T-cell (primary cell): ENCODE measurements at regions not wholly inside any gene's neighbourhood (a gene's known extent, or its start where the extent isn't known, plus 50 kb on each side); places are given as distances from the start of the nearest gene placed in this dataset.

Source experiments
- ATAC-seq, 4 experiments: fragments of 200-7000 bp in 3 of 4; fragments of 150-1000 bp in 1 of 4; cut with Tn5 transposase; replicated peaks in 1 of 4; 1 replicate in 3 of 4; 2 replicates in 1 of 4; pipeline ENCODE4 v1.10.0; 2021; ENCODE audit warnings: moderate library complexity in 3 of 4, mild to moderate bottlenecking in 2 of 4, moderate number of reproducible peaks in 1 of 4
- CTCF ChIA-PET, 2 donors: fragments of 300-600 bp; sonication (Branson Sonifier 250); formaldehyde crosslinking; loops; one replicate each; lab custom pipeline; 2022; ENCODE audit warnings: antibody characterized with exemption in 2 of 2; lab: Charles Lee
- POLR2A ChIA-PET, 2 donors: fragments of 300-600 bp; sonication (Branson Sonifier 250); formaldehyde crosslinking; loops; one replicate each; lab custom pipeline; 2022; ENCODE audit warnings: antibody characterized with exemption in 2 of 2; lab: Charles Lee
- DNase-seq, 35 experiments: peaks; one replicate each; pipeline versions ENCODE4 v3.0.0 to v3.0.0-alpha.2; 2013 to 2023
- H3K27ac ChIP-seq: one replicate; pipeline ENCODE4 v1.5.1; 2013; ENCODE audit warnings: low read length
- H3K27me3 ChIP-seq, 2 experiments: replicated peaks in 1 of 2; 1 replicate in 1 of 2; 2 replicates in 1 of 2; pipeline versions ENCODE4 v1.6.1 to v1.7.0; 2013; ENCODE audit warnings: low read length in 1 of 2, mixed read lengths in 1 of 2; ENCODE audit not compliant: control insufficient read depth in 2 of 2, insufficient read depth in 2 of 2; ENCODE audit errors: extremely low read depth in 1 of 2
- H3K36me3 ChIP-seq, 2 donors: 1 replicate in 1 of 2; 2 replicates in 1 of 2; pipeline versions ENCODE4 v1.6.1 to v1.7.0; 2013; ENCODE audit warnings: low read length in 1 of 2; ENCODE audit not compliant: control insufficient read depth in 2 of 2, insufficient read depth in 1 of 2; ENCODE audit errors: extremely low read depth in 1 of 2
- H3K4me1 ChIP-seq, 2 experiments: 1 replicate in 1 of 2; 2 replicates in 1 of 2; pipeline versions ENCODE4 v1.6.1 to v1.7.0; 2013; ENCODE audit warnings: low read length in 2 of 2, mixed read lengths in 1 of 2; ENCODE audit not compliant: insufficient read depth in 2 of 2, control insufficient read depth in 1 of 2; ENCODE audit errors: extremely low read depth in 1 of 2
- H3K4me3 ChIP-seq, 2 donors: 1 replicate in 1 of 2; 2 replicates in 1 of 2; pipeline versions ENCODE4 v1.5.1 to v1.7.0; 2013; ENCODE audit warnings: mild to moderate bottlenecking in 2 of 2, low read length in 1 of 2, moderate library complexity in 1 of 2; ENCODE audit not compliant: control insufficient read depth in 1 of 2; ENCODE audit errors: extremely low read depth in 1 of 2
- H3K9me3 ChIP-seq: 2 replicates; pipeline ENCODE4 v1.7.0; 2013
- H3K27ac Mint-ChIP-seq, 2 donors: one replicate each; pipeline ENCODE4 v1.8.0; 2020 to 2021; ENCODE audit warnings: mild to moderate bottlenecking in 2 of 2, mixed read lengths in 2 of 2
- H3K27me3 Mint-ChIP-seq, 2 donors: one replicate each; pipeline ENCODE4 v1.8.0; 2021 to 2022; ENCODE audit warnings: mixed read lengths in 2 of 2
- H3K36me3 Mint-ChIP-seq: one replicate; pipeline ENCODE4 v1.8.0; 2021; ENCODE audit warnings: mixed read lengths
- H3K4me1 Mint-ChIP-seq, 3 donors: one replicate each; pipeline ENCODE4 v1.8.0; 2020 to 2022; ENCODE audit warnings: mixed read lengths in 3 of 3, mild to moderate bottlenecking in 1 of 3
- H3K4me3 Mint-ChIP-seq, 3 donors: one replicate each; pipeline ENCODE4 v1.8.0; 2020 to 2022; ENCODE audit warnings: mild to moderate bottlenecking in 3 of 3, mixed read lengths in 3 of 3, moderate library complexity in 3 of 3
- H3K9me3 Mint-ChIP-seq, 3 donors: one replicate each; pipeline ENCODE4 v1.8.0; 2020 to 2022; ENCODE audit warnings: mixed read lengths in 3 of 3
- WGBS: methylation state at CpG from one replicate; pipeline ENCODE4 v1.1.5; 2013; ENCODE audit warnings: missing lambda C conversion rate; ENCODE audit not compliant: insufficient coverage; 5-methylcytosine and 5-hydroxymethylcytosine counted together

DNA sequence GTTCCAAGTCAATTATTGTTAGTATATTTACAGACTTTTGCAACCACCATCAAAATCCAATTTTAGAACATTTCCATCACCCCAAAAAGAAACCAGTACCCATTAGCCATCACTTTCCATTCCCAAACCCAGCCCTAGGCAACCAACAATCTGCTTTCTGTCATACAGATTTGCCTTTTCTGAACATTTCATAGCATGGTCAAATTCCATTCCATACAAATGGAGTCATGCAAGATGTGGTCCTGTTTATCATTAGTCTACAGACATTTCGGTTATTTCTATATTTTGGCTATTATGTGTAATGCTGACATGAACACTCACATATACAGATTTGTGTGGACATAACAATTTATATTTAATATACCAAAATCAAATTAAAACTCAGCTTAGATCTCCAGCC lies 508.7 kb downstream of the ZNF674 start:
- CTCF ChIA-PET, result no interaction called here
- no CpG with 5 or more reads among the region's 1 CpG for WGBS
- no peaks in the 10 kb centered on the region for H3K27me3 ChIP-seq
- ATAC-seq (no peak), DNase-seq (no peak)
- H3K4me1 ChIP-seq, result no peaks in the 10 kb centered on the region
- Mint-ChIP-seq H3K4me3 (no peak overlapping the region), H3K36me3 (peaks cover 1% of the 10 kb centered on the region), H3K9me3 (peaks cover 4 to 9% (median 9%) of the 10 kb centered on the region in 3 donors), H3K4me1 (peaks cover 0 to 4% (median 0%) of the 10 kb centered on the region in 3 donors), H3K27me3 (peaks cover 0 to 17% of the 10 kb centered on the region in 2 donors), H3K27ac (no peak overlapping the region)
- POLR2A ChIA-PET, result no interaction called here
- H3K27ac ChIP-seq, result no peak overlapping the region
- no peak overlapping the region for H3K4me3 ChIP-seq
- H3K36me3 ChIP-seq, result no peaks in the 10 kb centered on the region
- H3K9me3 ChIP-seq, result peaks cover 3% of the 10 kb centered on the region

DNA sequence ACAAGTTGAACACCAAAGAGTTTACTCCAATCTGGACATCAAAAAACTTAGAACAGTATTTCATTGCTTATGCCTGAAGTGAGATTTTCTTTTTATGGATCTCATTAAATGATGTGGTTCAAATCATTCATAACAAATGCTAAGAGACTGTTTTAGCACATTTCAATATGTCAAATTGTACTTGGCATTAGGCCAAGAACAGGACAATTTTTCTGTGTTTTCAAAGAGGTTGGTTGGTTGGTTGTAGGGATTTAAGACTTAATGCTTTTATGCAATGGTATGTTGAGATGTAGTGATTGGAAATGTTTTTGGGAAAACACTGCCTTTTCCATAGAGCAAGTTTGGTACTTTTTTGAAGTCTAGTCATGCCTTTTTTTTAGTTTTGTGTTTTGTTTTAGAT lies 510.4 kb downstream of the ZNF674 start:
- Histone ChIP-seq H3K9me3 (no peaks in the 10 kb centered on the region), H3K4me1 (no peaks in the 10 kb centered on the region), H3K36me3 (no peaks in the 10 kb centered on the region), H3K4me3 (no peak overlapping the region), H3K27me3 (no peaks in the 10 kb centered on the region), H3K27ac (no peak overlapping the region)
- no peak for DNase-seq
- ATAC-seq, result no peak
- Mint-ChIP-seq H3K27ac (no peak overlapping the region), H3K27me3 (peaks cover 0 to 17% of the 10 kb centered on the region in 2 donors), H3K9me3 (no peaks in the 10 kb centered on the region), H3K4me3 (no peak overlapping the region), H3K4me1 (peaks cover 0 to 4% (median 0%) of the 10 kb centered on the region in 3 donors), H3K36me3 (no peaks in the 10 kb centered on the region)
- ChIA-PET CTCF (no interaction called here), POLR2A (no interaction called here)

DNA sequence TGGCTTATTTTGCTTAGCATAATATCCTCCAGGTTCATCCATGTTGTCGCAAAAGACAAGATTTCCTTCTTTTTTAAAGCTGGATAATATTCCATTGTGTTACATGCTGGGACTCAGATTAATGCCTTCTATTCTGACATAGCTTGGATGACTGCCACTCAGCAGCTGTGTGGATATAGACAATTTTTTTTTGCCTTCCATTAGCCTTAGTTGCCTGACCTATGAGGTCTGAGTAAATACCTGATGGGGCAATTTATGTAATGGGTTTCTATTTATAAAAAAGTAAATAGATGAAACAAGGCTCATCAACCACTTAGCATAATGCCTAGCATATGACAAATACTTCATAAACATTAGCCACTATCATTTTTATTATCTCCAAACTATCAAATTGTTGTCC lies 515.4 kb downstream of the ZNF674 start:
- WGBS, result no CpG with 5 or more reads among the region's 1 CpG
- ChIA-PET CTCF (no interaction called here), POLR2A (no interaction called here)
- H3K9me3 ChIP-seq, result no peaks in the 10 kb centered on the region
- Mint-ChIP-seq H3K27me3 (peaks cover 1 to 12% of the 10 kb centered on the region in 2 donors), H3K36me3 (no peaks in the 10 kb centered on the region), H3K4me1 (no peaks in the 10 kb centered on the region), H3K9me3 (no peaks in the 10 kb centered on the region), H3K4me3 (no peak overlapping the region), H3K27ac (no peak overlapping the region)
- no peak overlapping the region for H3K27ac ChIP-seq
- H3K4me3 ChIP-seq, result no peak overlapping the region
- no peak for ATAC-seq
- no peak for DNase-seq
- no peaks in the 10 kb centered on the region for H3K4me1 ChIP-seq
- no peaks in the 10 kb centered on the region for H3K27me3 ChIP-seq
- H3K36me3 ChIP-seq, result no peaks in the 10 kb centered on the region

DNA sequence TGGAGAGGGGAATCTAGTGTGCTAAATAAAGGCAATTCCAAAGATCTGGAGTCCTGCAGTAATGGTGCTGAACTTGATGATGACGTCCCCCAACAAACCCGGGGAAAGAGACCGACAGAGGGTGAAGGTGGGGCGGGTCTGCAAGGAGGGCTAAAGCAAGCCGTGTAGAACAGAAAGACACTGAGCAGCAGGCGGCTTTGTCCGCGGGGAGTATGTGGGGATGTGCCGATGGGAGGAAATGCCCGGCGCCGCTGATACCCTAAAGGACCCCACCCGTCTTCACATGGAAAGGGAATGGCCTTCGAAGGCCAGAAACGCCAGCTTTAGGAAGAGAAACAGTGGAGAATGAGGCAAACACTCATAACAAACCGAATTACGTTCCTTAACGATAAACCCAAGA lies 528.9 kb downstream of the ZNF674 start:
- Histone ChIP-seq H3K27ac (no peak overlapping the region), H3K4me1 (no peaks in the 10 kb centered on the region), H3K27me3 (no peaks in the 10 kb centered on the region), H3K9me3 (no peaks in the 10 kb centered on the region), H3K36me3 (no peaks in the 10 kb centered on the region), H3K4me3 (no peak overlapping the region)
- no CpG with 5 or more reads among the region's 18 CpGs for WGBS
- ChIA-PET POLR2A (no interaction called here), CTCF (no interaction called here)
- no peaks in the 10 kb centered on the region for H3K36me3 Mint-ChIP-seq
- peaks cover 1 to 22% of the 10 kb centered on the region in 2 donors for H3K27me3 Mint-ChIP-seq
- H3K4me3 Mint-ChIP-seq, result no peak overlapping the region
- no peak overlapping the region for H3K27ac Mint-ChIP-seq
- no peak for ATAC-seq
- H3K9me3 Mint-ChIP-seq, result no peaks in the 10 kb centered on the region
- DNase-seq, result no peak
- no peaks in the 10 kb centered on the region for H3K4me1 Mint-ChIP-seq

DNA sequence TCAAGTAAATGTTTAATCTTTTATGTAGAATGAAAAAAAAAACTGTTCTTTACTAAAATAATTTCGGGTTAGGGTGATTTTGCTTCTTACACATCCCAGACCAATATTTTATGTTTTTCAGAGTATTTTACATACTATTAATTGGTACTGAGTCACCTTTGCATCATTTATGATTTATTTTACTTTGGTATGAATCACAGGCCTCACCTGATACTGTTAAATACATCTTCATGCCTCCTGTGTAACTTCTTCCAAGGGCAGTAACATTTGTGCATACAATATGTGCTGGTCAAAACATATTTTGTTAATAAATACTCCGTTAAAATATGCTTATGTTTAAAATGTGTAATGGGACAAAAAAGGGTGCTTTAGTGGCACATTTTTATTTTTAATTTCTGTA lies 529.6 kb downstream of the ZNF674 start:
- Mint-ChIP-seq H3K27ac (no peak overlapping the region), H3K4me3 (no peak overlapping the region), H3K9me3 (no peaks in the 10 kb centered on the region), H3K27me3 (peaks cover 1 to 18% of the 10 kb centered on the region in 2 donors), H3K36me3 (no peaks in the 10 kb centered on the region), H3K4me1 (no peaks in the 10 kb centered on the region)
- ChIA-PET POLR2A (no interaction called here), CTCF (no interaction called here)
- H3K27ac ChIP-seq, result no peak overlapping the region
- DNase-seq (no peak), ATAC-seq (no peak)
- no CpG with 5 or more reads among the region's 2 CpGs for WGBS
- no peaks in the 10 kb centered on the region for H3K4me1 ChIP-seq
- H3K27me3 ChIP-seq, result no peaks in the 10 kb centered on the region
- no peaks in the 10 kb centered on the region for H3K9me3 ChIP-seq
- no peaks in the 10 kb centered on the region for H3K36me3 ChIP-seq
- no peak overlapping the region for H3K4me3 ChIP-seq

DNA sequence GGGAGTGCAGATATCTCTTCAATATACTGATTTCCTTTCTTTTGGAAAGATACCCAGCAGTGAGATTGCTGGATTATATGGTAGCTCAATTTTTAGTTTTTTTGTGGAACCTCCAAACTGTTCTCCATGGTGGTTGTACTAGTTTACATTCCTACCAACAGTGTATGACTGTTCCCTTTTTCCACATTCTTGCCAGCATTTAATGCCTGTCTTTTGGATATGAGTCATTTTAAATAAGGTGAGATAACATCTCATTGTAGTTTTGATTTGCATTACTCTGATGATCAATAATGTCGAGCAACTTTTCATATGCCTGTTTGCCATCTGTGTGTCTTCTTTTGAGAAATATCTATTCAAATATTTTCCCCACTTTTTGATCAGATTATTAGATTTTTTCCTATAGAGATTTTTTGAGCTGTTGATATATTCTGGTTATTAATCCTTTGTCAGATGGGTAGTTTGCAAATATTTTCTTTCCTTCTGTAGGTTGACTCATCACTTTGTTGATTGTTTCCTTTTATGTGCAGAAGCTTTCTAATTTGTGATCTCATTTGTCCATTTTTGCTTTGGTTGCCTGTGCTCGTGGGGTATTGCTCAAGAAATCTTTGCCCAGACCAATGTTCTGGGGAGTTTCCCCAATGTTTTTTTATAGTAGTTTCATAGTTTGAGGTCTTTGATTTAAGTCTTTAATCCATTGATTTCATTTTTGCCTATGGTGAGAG lies 552.7 kb downstream of the ZNF674 start:
- POLR2A ChIA-PET, result no interaction called here
- Mint-ChIP-seq H3K27ac (no peak overlapping the region), H3K9me3 (peaks cover 3 to 12% (median 10%) of the 10 kb centered on the region in 3 donors), H3K27me3 (peaks cover 0 to 8% of the 10 kb centered on the region in 2 donors), H3K4me1 (no peaks in the 10 kb centered on the region), H3K36me3 (no peaks in the 10 kb centered on the region), H3K4me3 (no peak overlapping the region)
- Histone ChIP-seq H3K4me3 (no peak overlapping the region), H3K27ac (no peak overlapping the region), H3K9me3 (no peaks in the 10 kb centered on the region), H3K36me3 (no peaks in the 10 kb centered on the region), H3K4me1 (no peaks in the 10 kb centered on the region), H3K27me3 (no peaks in the 10 kb centered on the region)
- CTCF ChIA-PET, result no interaction called here
- DNase-seq (no peak), ATAC-seq (no peak)
- no CpG with 5 or more reads among the region's 2 CpGs for WGBS

GRCh38 chrX:45986971-45987370 lies 558.2 kb downstream of the ZNF674 start:
- H3K4me1 Mint-ChIP-seq, result no peaks in the 10 kb centered on the region

More at GRCh38 chrX:45986971-45987370, 558.2 kb downstream of the ZNF674 start:
- Mint-ChIP-seq H3K27me3 (peaks cover 0 to 5% of the 10 kb centered on the region in 2 donors), H3K4me3 (no peak overlapping the region), H3K9me3 (peaks cover 4 to 5% (median 5%) of the 10 kb centered on the region in 3 donors), H3K27ac (no peak overlapping the region), H3K36me3 (no peaks in the 10 kb centered on the region)
- no peaks in the 10 kb centered on the region for H3K4me1 ChIP-seq
- no peak overlapping the region for H3K4me3 ChIP-seq
- no peaks in the 10 kb centered on the region for H3K27me3 ChIP-seq
- CTCF ChIA-PET, result no interaction called here
- no CpG with 5 or more reads among the region's 2 CpGs for WGBS
- H3K27ac ChIP-seq, result no peak overlapping the region
- DNase-seq, result no peak
- no peaks in the 10 kb centered on the region for H3K36me3 ChIP-seq
- POLR2A ChIA-PET, result no interaction called here
- H3K9me3 ChIP-seq, result no peaks in the 10 kb centered on the region
- ATAC-seq, result no peak
